ENCODE measurements at regions not wholly inside any gene's neighbourhood (a gene's known extent, or its start where the extent isn't known, plus 50 kb on each side); places are given as distances from the start of the nearest gene placed in this dataset.

GRCh38 chr12:94047781-94048567 lies 100.4 kb upstream of the PLXNC1 start:
- no peak overlapping the region for H3K27ac ChIP-seq (ENCODE audit: low read depth, low read length)

GRCh38 chr12:94048757-94049156 lies 99.6 kb upstream of the PLXNC1 start:
- H3K27ac ChIP-seq (ENCODE audit: low read depth, low read length) = no peak overlapping the region
- WGBS, 3 donors = 68 to 85% (median 79%) methylated on average over 3 of the region's 3 CpGs

More at GRCh38 chr12:94047781-94048567, 100.4 kb upstream of the PLXNC1 start:
- WGBS, 3 donors = 62 to 77% (median 73%) methylated on average over 7 of the region's 7 CpGs

GRCh38 chr12:94049718-94050117 lies 98.7 kb upstream of the PLXNC1 start:
- WGBS, 3 donors = 75 to 82% (median 76%) methylated on average over 2 of the region's 2 CpGs
- H3K27ac ChIP-seq (ENCODE audit: low read depth, low read length) = no peak overlapping the region

DNA sequence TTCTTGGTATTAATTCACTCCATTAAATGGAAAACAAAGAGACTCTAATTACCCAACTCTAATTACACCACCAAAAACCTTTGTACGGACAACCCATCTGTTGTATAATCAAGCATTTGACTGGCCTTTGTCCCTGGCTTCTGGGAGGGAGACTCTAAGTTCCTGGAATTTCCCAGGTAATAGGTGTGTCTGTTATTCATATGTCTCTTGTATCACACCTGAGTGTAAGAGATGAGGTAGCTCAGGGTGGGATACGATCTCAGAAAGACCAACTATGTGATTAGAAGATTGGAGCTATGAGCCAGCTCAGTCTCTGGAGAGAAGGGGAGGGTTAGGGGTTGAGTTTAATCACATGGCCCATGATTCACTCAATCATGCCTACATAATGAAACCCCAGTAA lies 94.7 kb upstream of the PLXNC1 start:
- WGBS, 3 donors = 88 to 94% (median 91%) methylated on average over 2 of the region's 2 CpGs
- H3K27ac ChIP-seq (ENCODE audit: low read depth, low read length) = no peak overlapping the region

GRCh38 chr12:94055528-94055927 lies 92.8 kb upstream of the PLXNC1 start:
- H3K27ac ChIP-seq (ENCODE audit: low read depth, low read length) = no peak overlapping the region
- 64 to 86% (median 74%) methylated on average over 3 of the region's 3 CpGs for WGBS, 3 donors

GRCh38 chr12:94056419-94057158 lies 91.8 kb upstream of the PLXNC1 start:
- WGBS, 3 donors = 92 to 97% (median 93%) methylated on average over 2 of the region's 2 CpGs
- no peak overlapping the region for H3K27ac ChIP-seq (ENCODE audit: low read depth, low read length)

GRCh38 chr12:94057262-94058151 lies 90.9 kb upstream of the PLXNC1 start:
- H3K27ac ChIP-seq (ENCODE audit: low read depth, low read length) = no peak overlapping the region
- 63 to 77% (median 68%) methylated on average over 7 of the region's 7 CpGs for WGBS, 3 donors

- no peak overlapping the region for H3K27ac ChIP-seq (ENCODE audit: low read depth, low read length)
- 67 to 77% (median 72%) methylated on average over 5 of the region's 5 CpGs for WGBS, 3 donors
Measured at GRCh38 chr12:94059394-94060368, 88.7 kb upstream of the PLXNC1 start.

DNA sequence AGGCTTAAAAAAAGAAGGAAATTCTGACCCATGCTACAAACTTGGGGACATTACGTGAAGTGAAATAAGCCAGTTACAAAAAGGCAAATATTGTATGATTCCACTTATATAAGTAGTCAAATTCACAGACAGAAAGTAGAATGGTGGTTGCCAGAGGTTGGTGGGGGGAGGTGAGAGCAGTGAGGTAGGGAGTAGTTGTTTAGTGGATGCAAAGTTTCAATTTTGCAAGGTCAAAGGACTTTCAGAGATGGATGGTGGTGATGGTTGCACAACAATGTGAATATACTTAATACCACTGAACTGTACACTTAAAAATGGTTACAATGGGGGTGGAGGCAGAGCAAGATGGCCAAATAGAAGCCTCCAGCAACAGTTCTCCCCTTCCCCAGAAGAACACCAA lies 86.2 kb upstream of the PLXNC1 start:
- WGBS, 3 donors = 95 to 100% (median 98%) methylated on average over 1 of the region's 1 CpG
- H3K27ac ChIP-seq (ENCODE audit: low read depth, low read length) = no peak overlapping the region

GRCh38 chr12:94062796-94063635 lies 85.4 kb upstream of the PLXNC1 start:
- no peak overlapping the region for H3K27ac ChIP-seq (ENCODE audit: low read depth, low read length)
- WGBS, 3 donors = 63 to 94% (median 93%) methylated on average over 4 of the region's 4 CpGs

DNA sequence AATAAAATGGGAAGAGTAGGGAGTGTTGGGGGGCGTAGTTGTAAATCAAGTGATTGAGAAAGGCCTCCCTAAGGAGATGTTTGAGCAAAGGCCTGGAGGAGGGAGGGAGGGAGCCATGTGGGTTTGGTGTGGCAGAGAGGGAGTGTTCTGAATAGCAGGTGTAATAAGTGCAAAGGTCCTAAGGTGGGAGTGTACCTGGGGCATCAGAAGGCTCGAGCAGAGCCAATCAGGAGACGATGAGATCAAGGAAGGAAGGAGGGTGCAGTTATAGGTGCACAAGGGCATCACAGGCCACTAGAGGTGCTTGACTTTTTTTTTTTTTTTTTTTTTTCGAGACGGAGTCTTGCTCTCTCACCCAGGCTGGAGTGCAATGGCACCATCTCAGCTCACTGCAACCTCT lies 77.9 kb upstream of the PLXNC1 start:
- no peak overlapping the region for H3K27ac ChIP-seq (ENCODE audit: low read depth, low read length)
- 92 to 94% (median 93%) methylated on average over 3 to 5 of the region's 5 CpGs for WGBS, 3 donors

- no peak overlapping the region for H3K27ac ChIP-seq (ENCODE audit: low read depth, low read length)
- WGBS, 3 donors = 34 to 44% (median 36%) methylated on average over 2 of the region's 2 CpGs
Measured at GRCh38 chr12:94071258-94071657, 77.1 kb upstream of the PLXNC1 start.

DNA sequence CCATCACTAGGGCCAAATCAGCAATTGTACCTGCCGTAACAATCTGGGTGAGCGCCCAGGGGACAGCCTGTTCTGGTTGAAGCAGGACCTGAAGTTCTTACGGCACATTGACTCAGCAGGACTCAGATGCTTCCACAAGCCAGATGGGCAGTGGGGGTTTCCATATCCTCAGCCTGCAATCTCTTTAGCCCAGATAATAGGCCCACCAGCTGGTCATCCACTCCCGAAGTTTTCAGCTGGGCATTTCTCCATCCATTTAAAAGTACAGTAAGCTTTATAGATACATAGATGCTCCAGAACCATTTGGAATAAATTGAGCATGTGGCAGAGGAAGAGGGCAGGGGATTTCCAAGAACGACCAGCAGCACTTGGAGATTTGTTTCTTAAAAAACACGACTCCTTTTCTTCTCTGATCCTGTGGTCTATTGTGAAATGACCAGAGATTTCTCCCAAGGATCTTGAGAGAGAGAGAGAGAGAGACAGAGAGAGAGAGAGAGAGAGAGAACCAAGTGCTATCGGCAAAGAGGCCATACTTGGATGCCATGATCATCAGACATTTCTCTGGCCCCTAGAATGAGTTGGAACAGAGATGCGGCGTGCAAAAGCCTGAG lies 74.8 kb upstream of the PLXNC1 start:
- H3K27ac ChIP-seq (ENCODE audit: low read depth, low read length) = no peak overlapping the region
- 71 to 85% (median 73%) methylated on average over 9 of the region's 9 CpGs for WGBS, 3 donors

DNA sequence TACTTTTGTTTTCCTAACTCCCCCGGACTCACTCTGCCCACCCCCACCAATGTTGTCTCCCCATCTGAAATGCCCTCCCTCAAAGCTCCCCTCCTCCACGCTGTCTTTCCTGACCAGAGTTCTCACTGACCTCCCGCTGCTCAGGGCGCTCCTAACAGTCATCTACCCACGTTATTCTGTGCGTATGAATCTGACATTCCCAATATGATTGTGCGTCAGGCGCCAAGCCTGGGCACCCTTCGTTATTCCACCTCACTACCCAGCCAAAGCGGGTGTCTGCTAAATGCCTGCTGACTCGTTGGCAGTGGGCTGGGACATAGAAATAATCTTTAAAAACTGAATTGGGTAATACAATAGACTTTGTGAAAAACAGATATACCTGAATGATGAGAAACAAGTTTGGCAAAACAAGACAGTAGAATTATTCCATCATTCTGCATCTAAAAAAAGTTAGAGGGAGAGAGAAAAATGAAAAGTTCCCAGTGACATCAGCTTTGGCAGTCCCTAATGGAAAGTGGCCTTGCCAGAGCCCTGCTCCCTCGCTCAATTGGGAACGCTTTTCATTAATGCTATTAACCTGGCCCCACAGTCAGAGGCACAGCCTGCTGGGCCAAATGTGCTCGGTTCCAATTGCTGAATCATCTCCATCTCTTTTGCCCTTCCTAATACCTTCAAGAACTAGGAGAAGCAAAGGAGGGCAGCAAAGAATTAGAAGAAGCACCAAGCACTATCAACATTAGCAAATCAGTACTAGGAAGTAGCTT lies 74.0 kb upstream of the PLXNC1 start:
- 74 to 77% (median 75%) methylated on average over 14 of the region's 14 CpGs for WGBS, 3 donors
- no peak overlapping the region for H3K27ac ChIP-seq (ENCODE audit: low read depth, low read length)

- H3K27ac ChIP-seq (ENCODE audit: low read depth, low read length) = no peak overlapping the region
- WGBS, 3 donors = 30 to 57% (median 37%) methylated on average over 5 of the region's 5 CpGs
Measured at GRCh38 chr12:94074980-94075629, 73.3 kb upstream of the PLXNC1 start.
